HPDE6-E6E7 (cell line): ENCODE measurements at regions not wholly inside any gene's neighbourhood (a gene's known extent, or its start where the extent isn't known, plus 50 kb on each side); places are given as distances from the start of the nearest gene placed in this dataset.

ENCODE experiments used
- DNase-seq: peaks from one replicate; pipeline ENCODE4 v3.0.0; 2011; ENCODE audit warnings: missing footprints; ENCODE audit errors: extremely low spot score

GRCh38 chr5:67699560-67699959, 503.0 kb upstream of the CD180 start:
- DNase-seq = no peak

GRCh38 chr5:67696446-67696845, 499.8 kb upstream of the CD180 start:
- no peak for DNase-seq

- DNase-seq = no peak
Observed at GRCh38 chr5:67695369-67695768, 498.8 kb upstream of the CD180 start.

- no peak for DNase-seq
Observed at GRCh38 chr5:67694810-67695191, 498.2 kb upstream of the CD180 start.

- no peak for DNase-seq
Observed at GRCh38 chr5:67693956-67694809, 497.6 kb upstream of the CD180 start.

- no peak for DNase-seq
Observed at GRCh38 chr5:67686746-67687145, 490.1 kb upstream of the CD180 start.

GRCh38 chr5:67681703-67682102, 485.1 kb upstream of the CD180 start:
- DNase-seq = no peak

GRCh38 chr5:67680099-67680498, 483.5 kb upstream of the CD180 start:
- no peak for DNase-seq

- DNase-seq = no peak
Observed at GRCh38 chr5:67679184-67679841, 482.7 kb upstream of the CD180 start.

- DNase-seq = no peak
Observed at GRCh38 chr5:67678594-67678993, 482.0 kb upstream of the CD180 start.

GRCh38 chr5:67677422-67677970, 480.9 kb upstream of the CD180 start:
- no peak for DNase-seq

GRCh38 chr5:67676863-67677262, 480.3 kb upstream of the CD180 start:
- DNase-seq = no peak

- DNase-seq = no peak
Observed at GRCh38 chr5:67674159-67674655, 477.6 kb upstream of the CD180 start.

- no peak for DNase-seq
Observed at GRCh38 chr5:67673618-67674017, 477.0 kb upstream of the CD180 start.

- DNase-seq = no peak
Observed at GRCh38 chr5:67673180-67673579, 476.6 kb upstream of the CD180 start.

- DNase-seq = no peak
Observed at GRCh38 chr5:67672636-67673035, 476.0 kb upstream of the CD180 start.

GRCh38 chr5:67669916-67670315, 473.3 kb upstream of the CD180 start:
- DNase-seq = no peak

- DNase-seq = no peak
Observed at GRCh38 chr5:67660149-67660548, 463.6 kb upstream of the CD180 start.

- DNase-seq = no peak
Observed at GRCh38 chr5:67659288-67659687, 462.7 kb upstream of the CD180 start.

GRCh38 chr5:67657055-67657454, 460.5 kb upstream of the CD180 start:
- DNase-seq = no peak

- no peak for DNase-seq
Observed at GRCh38 chr5:67652201-67652600, 455.6 kb upstream of the CD180 start.

GRCh38 chr5:67651180-67651579, 454.6 kb upstream of the CD180 start:
- DNase-seq = no peak

- no peak for DNase-seq
Observed at GRCh38 chr5:67648201-67648671, 451.6 kb upstream of the CD180 start.
